ENCODE measurements at regions not wholly inside any gene's neighbourhood (a gene's known extent, or its start where the extent isn't known, plus 50 kb on each side); places are given as distances from the start of the nearest gene placed in this dataset.
"Not testable (repeated sequence)": the region's sequence is repeated elsewhere in the genome, so short reads cannot be mapped to it uniquely, and the experiment has no call there.

DNA sequence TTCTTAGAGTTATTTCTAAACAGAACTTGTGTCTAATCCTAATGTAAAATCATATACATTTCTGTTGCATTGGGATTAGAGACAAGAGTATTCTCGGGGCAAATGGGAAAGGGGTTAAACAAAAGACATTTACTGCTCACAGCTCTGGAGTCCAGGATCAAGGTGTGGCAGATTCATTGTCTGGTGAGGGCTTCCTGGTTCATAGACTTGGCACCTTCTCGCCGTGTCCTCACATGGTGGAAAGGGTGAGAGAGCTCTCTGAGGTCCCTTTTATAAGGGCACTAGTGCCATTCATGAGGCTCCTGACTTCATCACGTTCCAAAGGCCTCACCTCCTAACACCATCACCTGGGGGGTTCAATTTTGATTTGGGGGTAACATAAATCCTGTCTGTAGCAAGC, 90.3 kb upstream of the PRKX start:
- ChIA-PET POLR2A (no interaction called here), CTCF (no interaction called here)
- TF ChIP-seq FOXK2 (IDR thresholded peaks at IDR 0.05) (no peak), CTBP1 (IDR thresholded peaks at IDR 0.05; ENCODE audit: borderline replicate concordance) (no peak), FOXA1 (IDR thresholded peaks at IDR 0.05) (no peak), L3MBTL2 (conservative IDR thresholded peaks at IDR 0.05) (no peak), SUZ12 (IDR thresholded peaks at IDR 0.05) (no peak), NFRKB (IDR thresholded peaks at IDR 0.05) (no peak), BHLHE40 (IDR thresholded peaks at IDR 0.05; ENCODE audit: borderline replicate concordance) (no peak)
- DNase-seq (ENCODE audit: extremely low spot score) = no peak

DNA sequence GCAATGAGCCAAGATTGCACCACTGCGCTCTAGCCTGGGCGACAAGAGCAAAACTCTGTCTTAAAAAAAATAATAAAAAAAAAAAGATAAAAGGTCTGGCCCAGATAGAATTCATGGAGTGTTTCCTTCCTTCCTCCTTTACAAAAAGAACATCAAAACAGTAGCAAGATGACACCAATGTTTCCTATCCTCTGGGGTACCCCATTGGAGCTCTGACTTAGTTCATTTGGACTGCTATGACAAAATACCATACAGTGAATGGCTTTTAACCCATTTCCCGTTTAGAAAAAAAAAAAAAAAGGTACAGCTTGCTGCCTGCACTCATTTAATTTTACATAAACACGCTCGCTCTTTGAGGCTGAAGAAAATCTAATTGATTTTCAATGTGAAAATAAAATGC, 89.9 kb upstream of the PRKX start:
- ChIA-PET CTCF (no interaction called here), POLR2A (no interaction called here)
- no peak for DNase-seq (ENCODE audit: extremely low spot score)
- TF ChIP-seq NFRKB (IDR thresholded peaks at IDR 0.05) = no peak
- no peak for TF ChIP-seq BHLHE40 (IDR thresholded peaks at IDR 0.05; ENCODE audit: borderline replicate concordance)
- no peak for TF ChIP-seq CTBP1 (IDR thresholded peaks at IDR 0.05; ENCODE audit: borderline replicate concordance)
- TF ChIP-seq L3MBTL2 (conservative IDR thresholded peaks at IDR 0.05) = no peak
- no peak for TF ChIP-seq SUZ12 (IDR thresholded peaks at IDR 0.05)
- TF ChIP-seq LEF1 (IDR thresholded peaks at IDR 0.05; ENCODE audit: borderline replicate concordance) = no peak
- TF ChIP-seq TARDBP (IDR thresholded peaks at IDR 0.05) = no peak
- TF ChIP-seq FOXK2 (IDR thresholded peaks at IDR 0.05) = no peak
- no peak for TF ChIP-seq ELF4 (IDR thresholded peaks at IDR 0.05)
- TF ChIP-seq SP1 (IDR thresholded peaks at IDR 0.05) = no peak
- TF ChIP-seq HDGF (IDR thresholded peaks at IDR 0.05; ENCODE audit: borderline replicate concordance) = no peak
- no peak for TF ChIP-seq FOXA1 (IDR thresholded peaks at IDR 0.05)
- TF ChIP-seq, protein P1, sequence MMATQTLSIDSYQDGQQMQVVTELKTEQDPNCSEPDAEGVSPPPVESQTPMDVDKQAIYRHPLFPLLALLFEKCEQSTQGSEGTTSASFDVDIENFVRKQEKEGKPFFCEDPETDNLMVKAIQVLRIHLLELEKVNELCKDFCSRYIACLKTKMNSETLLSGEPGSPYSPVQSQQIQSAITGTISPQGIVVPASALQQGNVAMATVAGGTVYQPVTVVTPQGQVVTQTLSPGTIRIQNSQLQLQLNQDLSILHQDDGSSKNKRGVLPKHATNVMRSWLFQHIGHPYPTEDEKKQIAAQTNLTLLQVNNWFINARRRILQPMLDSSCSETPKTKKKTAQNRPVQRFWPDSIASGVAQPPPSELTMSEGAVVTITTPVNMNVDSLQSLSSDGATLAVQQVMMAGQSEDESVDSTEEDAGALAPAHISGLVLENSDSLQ (IDR thresholded peaks at IDR 0.05) = no peak
- no peak for TF ChIP-seq ZNF384 (IDR thresholded peaks at IDR 0.05)
- TF ChIP-seq FOXM1 (IDR thresholded peaks at IDR 0.05; ENCODE audit: borderline replicate concordance) = no peak
- TF ChIP-seq ARNT (IDR thresholded peaks at IDR 0.05) = no peak

DNA sequence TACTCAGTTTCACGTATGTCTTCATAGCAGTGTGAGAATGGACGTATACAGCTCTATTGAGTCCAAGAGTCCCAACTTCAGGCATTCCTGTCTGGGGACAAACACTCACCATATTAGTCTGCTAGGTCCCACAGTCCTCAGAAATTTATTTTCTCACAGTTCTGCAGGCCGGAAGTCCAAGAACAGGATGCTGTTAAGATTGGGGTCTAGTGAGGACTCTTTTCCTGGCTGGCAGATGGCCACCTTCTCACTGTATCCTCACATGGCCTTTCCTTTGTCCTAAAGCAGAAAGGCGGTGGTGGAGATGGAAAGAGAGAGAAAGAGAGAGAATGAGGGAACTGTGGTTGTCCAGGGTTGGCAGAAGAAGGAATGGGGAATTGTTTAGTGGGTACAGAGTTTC, 82.0 kb upstream of the PRKX start:
- DNase-seq (ENCODE audit: extremely low spot score); CTCF ChIA-PET; POLR2A ChIA-PET: not testable (repeated sequence)

GRCh38 chrX:3791449-3791848, 78.0 kb upstream of the PRKX start:
- POLR2A ChIA-PET = no interaction called here
- no peak for DNase-seq (ENCODE audit: extremely low spot score)
- TF ChIP-seq SP1 (IDR thresholded peaks at IDR 0.05) (no peak), BHLHE40 (IDR thresholded peaks at IDR 0.05; ENCODE audit: borderline replicate concordance) (no peak), ZNF384 (IDR thresholded peaks at IDR 0.05) (no peak), ARNT (IDR thresholded peaks at IDR 0.05) (no peak), FOXM1 (IDR thresholded peaks at IDR 0.05; ENCODE audit: borderline replicate concordance) (no peak), HDGF (IDR thresholded peaks at IDR 0.05; ENCODE audit: borderline replicate concordance) (no peak), FOXA1 (IDR thresholded peaks at IDR 0.05) (no peak), FOXK2 (IDR thresholded peaks at IDR 0.05) (no peak), ELF4 (IDR thresholded peaks at IDR 0.05) (no peak), SUZ12 (IDR thresholded peaks at IDR 0.05) (no peak), LEF1 (IDR thresholded peaks at IDR 0.05; ENCODE audit: borderline replicate concordance) (no peak), CTBP1 (IDR thresholded peaks at IDR 0.05; ENCODE audit: borderline replicate concordance) (no peak), L3MBTL2 (conservative IDR thresholded peaks at IDR 0.05) (no peak), NFRKB (IDR thresholded peaks at IDR 0.05) (no peak), TARDBP (IDR thresholded peaks at IDR 0.05) (no peak)
- TF ChIP-seq, protein P1 (IDR thresholded peaks at IDR 0.05) = no peak
- CTCF ChIA-PET = no interaction called here

GRCh38 chrX:3788494-3789233, 75.2 kb upstream of the PRKX start:
- ChIA-PET POLR2A (no interaction called here), CTCF (no interaction called here)
- no peak for DNase-seq (ENCODE audit: extremely low spot score)
- TF ChIP-seq L3MBTL2 (conservative IDR thresholded peaks at IDR 0.05) = no peak
- TF ChIP-seq CTBP1 (IDR thresholded peaks at IDR 0.05; ENCODE audit: borderline replicate concordance) = no peak
- no peak for TF ChIP-seq SP1 (IDR thresholded peaks at IDR 0.05)
- TF ChIP-seq SUZ12 (IDR thresholded peaks at IDR 0.05) = no peak
- no peak for TF ChIP-seq TARDBP (IDR thresholded peaks at IDR 0.05)
- no peak for TF ChIP-seq BHLHE40 (IDR thresholded peaks at IDR 0.05; ENCODE audit: borderline replicate concordance)
- no peak for TF ChIP-seq HDGF (IDR thresholded peaks at IDR 0.05; ENCODE audit: borderline replicate concordance)
- no peak for TF ChIP-seq NFRKB (IDR thresholded peaks at IDR 0.05)
- no peak for TF ChIP-seq FOXK2 (IDR thresholded peaks at IDR 0.05)
- TF ChIP-seq FOXA1 (IDR thresholded peaks at IDR 0.05) = no peak
- no peak for TF ChIP-seq ARNT (IDR thresholded peaks at IDR 0.05)
- TF ChIP-seq LEF1 (IDR thresholded peaks at IDR 0.05; ENCODE audit: borderline replicate concordance) = no peak
- no peak for TF ChIP-seq FOXM1 (IDR thresholded peaks at IDR 0.05; ENCODE audit: borderline replicate concordance)
- TF ChIP-seq, protein P1 (IDR thresholded peaks at IDR 0.05) = no peak
- TF ChIP-seq ELF4 (IDR thresholded peaks at IDR 0.05) = no peak
- no peak for TF ChIP-seq ZNF384 (IDR thresholded peaks at IDR 0.05)

- no peak for DNase-seq (ENCODE audit: extremely low spot score)
- ChIA-PET POLR2A (no interaction called here), CTCF (no interaction called here)
- no peak for TF ChIP-seq TARDBP (IDR thresholded peaks at IDR 0.05)
- no peak for TF ChIP-seq SUZ12 (IDR thresholded peaks at IDR 0.05)
- no peak for TF ChIP-seq ELF4 (IDR thresholded peaks at IDR 0.05)
- TF ChIP-seq LEF1 (IDR thresholded peaks at IDR 0.05; ENCODE audit: borderline replicate concordance) = no peak
- TF ChIP-seq NFRKB (IDR thresholded peaks at IDR 0.05) = no peak
- no peak for TF ChIP-seq FOXA1 (IDR thresholded peaks at IDR 0.05)
- TF ChIP-seq SP1 (IDR thresholded peaks at IDR 0.05) = no peak
- TF ChIP-seq CTBP1 (IDR thresholded peaks at IDR 0.05; ENCODE audit: borderline replicate concordance) = no peak
- TF ChIP-seq, protein P1 (IDR thresholded peaks at IDR 0.05) = no peak
- no peak for TF ChIP-seq BHLHE40 (IDR thresholded peaks at IDR 0.05; ENCODE audit: borderline replicate concordance)
- no peak for TF ChIP-seq FOXK2 (IDR thresholded peaks at IDR 0.05)
- no peak for TF ChIP-seq L3MBTL2 (conservative IDR thresholded peaks at IDR 0.05)
- TF ChIP-seq ZNF384 (IDR thresholded peaks at IDR 0.05) = no peak
- TF ChIP-seq ARNT (IDR thresholded peaks at IDR 0.05) = no peak
These were observed 74.4 kb upstream of the PRKX start for GRCh38 chrX:3787856-3788255.

DNA sequence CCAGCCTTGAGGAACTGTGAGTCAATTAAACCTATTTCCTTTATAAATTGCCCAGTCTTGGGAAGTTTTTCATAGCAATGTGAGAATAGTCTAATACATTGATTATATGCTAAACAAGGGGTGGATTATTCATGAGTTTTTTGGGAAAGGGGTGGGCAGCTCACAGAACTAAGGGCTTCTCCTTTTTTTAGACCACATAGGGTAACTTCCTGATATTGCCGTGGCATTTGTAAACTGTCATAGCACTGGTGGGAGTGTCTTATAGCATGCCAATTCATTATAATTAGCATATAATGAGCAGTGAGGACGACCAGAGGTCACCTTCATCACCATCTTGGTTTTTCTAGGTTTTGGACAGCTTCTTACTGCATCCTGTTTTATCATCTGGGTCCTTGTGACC, 72.4 kb upstream of the PRKX start:
- DNase-seq (ENCODE audit: extremely low spot score); POLR2A ChIA-PET; CTCF ChIA-PET: not testable (repeated sequence)
